Fibroblast of villous mesenchyme (primary cell): ENCODE measurements at regions not wholly inside any gene's neighbourhood (a gene's known extent, or its start where the extent isn't known, plus 50 kb on each side); places are given as distances from the start of the nearest gene placed in this dataset.
"Not testable (repeated sequence)": the region's sequence is repeated elsewhere in the genome, so short reads cannot be mapped to it uniquely, and the experiment has no call there.

Experiments
- DNase-seq: peaks from one replicate; pipeline ENCODE4 v3.0.0-alpha.2; 2010; ENCODE audit warnings: low read depth
- H3K4me3 ChIP-seq: 2 replicates; pipeline ENCODE4 v1.5.1; 2011; ENCODE audit warnings: low read depth, mild to moderate bottlenecking, low read length
- CTCF ChIP-seq: IDR thresholded peaks from 2 replicates; pipeline ENCODE4 v1.5.1; 2012; ENCODE audit warnings: low read depth, mild to moderate bottlenecking, low read length; ENCODE audit not compliant: insufficient read depth

GRCh38 chr2:138081225-138082073 lies 117.2 kb downstream of the HNMT start:
- DNase-seq = no peak
- no peak overlapping the region for H3K4me3 ChIP-seq
- TF ChIP-seq CTCF = no peak

GRCh38 chr2:138084206-138084605 lies 119.9 kb downstream of the HNMT start:
- no peak overlapping the region for H3K4me3 ChIP-seq
- peak; percentile 34 for DNase-seq
- TF ChIP-seq CTCF = no peak

GRCh38 chr2:138085441-138085840 lies 121.2 kb downstream of the HNMT start:
- H3K4me3 ChIP-seq = not testable (repeated sequence)
- DNase-seq = peak; percentile 71

DNA sequence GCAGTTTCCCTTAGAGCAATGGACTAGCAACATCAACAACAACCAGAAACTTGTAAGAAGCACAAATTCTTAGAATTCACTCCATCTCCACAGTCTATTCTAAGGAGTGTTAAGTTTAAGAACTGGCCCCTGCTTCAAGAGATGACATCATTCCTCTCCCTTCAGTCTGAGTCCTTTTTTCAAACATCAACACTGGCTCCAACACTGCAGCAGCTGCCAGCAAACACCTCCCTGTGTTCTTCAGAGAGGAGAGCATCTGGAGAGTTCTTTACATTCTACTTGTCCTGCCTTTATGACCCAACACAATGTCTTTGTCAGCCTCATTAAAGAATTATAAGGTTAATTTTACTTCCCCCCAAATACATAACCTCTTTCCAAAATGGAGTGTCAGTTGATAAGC lies 122.3 kb downstream of the HNMT start:
- TF ChIP-seq CTCF = no peak
- peak; percentile 41 for DNase-seq
- H3K4me3 ChIP-seq = no peak overlapping the region

- no peak overlapping the region for H3K4me3 ChIP-seq
- TF ChIP-seq CTCF = no peak
- DNase-seq = no peak
Observed at GRCh38 chr2:138087751-138088593, 123.7 kb downstream of the HNMT start.

- peak; percentile 94 for TF ChIP-seq CTCF
- H3K4me3 ChIP-seq = no peak overlapping the region
- DNase-seq = peak; percentile 68
Observed at GRCh38 chr2:138090330-138090729, 126.1 kb downstream of the HNMT start.

DNA sequence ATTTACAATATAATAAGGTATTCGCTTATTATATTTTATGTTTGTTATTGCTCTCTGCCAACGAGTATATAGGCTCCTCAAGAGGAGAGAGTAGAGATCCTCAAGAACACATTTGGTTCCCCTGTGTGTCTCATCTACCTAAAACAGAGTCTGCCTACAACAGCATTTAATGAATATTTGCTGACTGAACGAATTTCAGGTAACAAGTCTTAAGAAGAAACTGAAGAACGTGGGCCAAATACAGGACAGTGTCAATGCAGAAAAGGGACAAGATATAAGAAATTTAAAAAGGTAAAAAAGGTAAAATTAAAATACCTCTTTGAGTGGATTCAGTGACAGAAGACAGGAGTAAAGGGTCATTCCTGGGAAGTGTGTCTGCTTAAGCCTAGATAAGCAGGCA lies 129.2 kb downstream of the HNMT start:
- no peak for TF ChIP-seq CTCF
- H3K4me3 ChIP-seq = no peak overlapping the region
- no peak for DNase-seq
